ENCODE measurements at regions not wholly inside any gene's neighbourhood (a gene's known extent, or its start where the extent isn't known, plus 50 kb on each side); places are given as distances from the start of the nearest gene placed in this dataset.
A peak's percentile ranks its signal among the peaks of the same experiment; 100 is the strongest.

- no peak for TF ChIP-seq CTCF (IDR thresholded peaks at IDR 0.05)
- H3K4me3 ChIP-seq, result no peak overlapping the region
- H3K27ac ChIP-seq, result peak overlapping the region in 1 of 2 donors; percentile 1
- peaks cover 0 to 38% of the 10 kb centered on the region in 2 donors for H3K4me1 ChIP-seq
- H3K9me3 ChIP-seq, result no peaks in the 10 kb centered on the region
- no peak for DNase-seq (ENCODE audit: low spot score)
- no peaks in the 10 kb centered on the region for H3K36me3 ChIP-seq
- H3K27me3 ChIP-seq, result no peaks in the 10 kb centered on the region
Measured at GRCh38 chr6:113629256-113629655, 227.9 kb upstream of the MARCKS start.

GRCh38 chr6:113629975-113630737 lies 227.0 kb upstream of the MARCKS start:
- H3K27me3 ChIP-seq, result no peaks in the 10 kb centered on the region
- H3K4me1 ChIP-seq, result peaks cover 0 to 46% of the 10 kb centered on the region in 2 donors
- H3K9me3 ChIP-seq, result no peaks in the 10 kb centered on the region
- no peak for DNase-seq (ENCODE audit: low spot score)
- H3K4me3 ChIP-seq, result peak overlapping the region in 1 of 2 donors; percentile 34
- TF ChIP-seq CTCF (IDR thresholded peaks at IDR 0.05), result no peak
- no peaks in the 10 kb centered on the region for H3K36me3 ChIP-seq
- H3K27ac ChIP-seq, result peak overlapping the region in 1 of 2 donors; percentile 72

GRCh38 chr6:113630738-113631535 lies 226.2 kb upstream of the MARCKS start:
- Histone ChIP-seq H3K36me3 (no peaks in the 10 kb centered on the region), H3K27ac (peak overlapping the region; percentile 72 to 87), H3K9me3 (no peaks in the 10 kb centered on the region), H3K4me1 (peaks cover 0 to 53% of the 10 kb centered on the region in 2 donors), H3K4me3 (peak overlapping the region in 1 of 2 donors; percentile 34), H3K27me3 (no peaks in the 10 kb centered on the region)
- DNase-seq (ENCODE audit: low spot score), result no peak
- no peak for TF ChIP-seq CTCF (IDR thresholded peaks at IDR 0.05)

- H3K9me3 ChIP-seq, result no peaks in the 10 kb centered on the region
- H3K27ac ChIP-seq, result peak overlapping the region; percentile 72 to 87
- H3K27me3 ChIP-seq, result no peaks in the 10 kb centered on the region
- H3K4me3 ChIP-seq, result peak overlapping the region; percentile 1 to 34
- no peaks in the 10 kb centered on the region for H3K36me3 ChIP-seq
- TF ChIP-seq CTCF (IDR thresholded peaks at IDR 0.05), result no peak
- DNase-seq (ENCODE audit: low spot score), result no peak
- H3K4me1 ChIP-seq, result peaks cover 0 to 58% of the 10 kb centered on the region in 2 donors
Measured at GRCh38 chr6:113631666-113632065, 225.5 kb upstream of the MARCKS start.

- DNase-seq (ENCODE audit: low spot score), result no peak
- H3K4me1 ChIP-seq, result peaks cover 0 to 58% of the 10 kb centered on the region in 2 donors
- H3K9me3 ChIP-seq, result no peaks in the 10 kb centered on the region
- H3K4me3 ChIP-seq, result peak overlapping the region; percentile 26 to 34
- H3K27me3 ChIP-seq, result no peaks in the 10 kb centered on the region
- no peaks in the 10 kb centered on the region for H3K36me3 ChIP-seq
- TF ChIP-seq CTCF (IDR thresholded peaks at IDR 0.05), result no peak
- H3K27ac ChIP-seq, result peak overlapping the region; percentile 72 to 87
Measured at GRCh38 chr6:113632220-113632864, 224.8 kb upstream of the MARCKS start.
